ENCODE measurements at regions not wholly inside any gene's neighbourhood (a gene's known extent, or its start where the extent isn't known, plus 50 kb on each side); places are given as distances from the start of the nearest gene placed in this dataset.

DNA sequence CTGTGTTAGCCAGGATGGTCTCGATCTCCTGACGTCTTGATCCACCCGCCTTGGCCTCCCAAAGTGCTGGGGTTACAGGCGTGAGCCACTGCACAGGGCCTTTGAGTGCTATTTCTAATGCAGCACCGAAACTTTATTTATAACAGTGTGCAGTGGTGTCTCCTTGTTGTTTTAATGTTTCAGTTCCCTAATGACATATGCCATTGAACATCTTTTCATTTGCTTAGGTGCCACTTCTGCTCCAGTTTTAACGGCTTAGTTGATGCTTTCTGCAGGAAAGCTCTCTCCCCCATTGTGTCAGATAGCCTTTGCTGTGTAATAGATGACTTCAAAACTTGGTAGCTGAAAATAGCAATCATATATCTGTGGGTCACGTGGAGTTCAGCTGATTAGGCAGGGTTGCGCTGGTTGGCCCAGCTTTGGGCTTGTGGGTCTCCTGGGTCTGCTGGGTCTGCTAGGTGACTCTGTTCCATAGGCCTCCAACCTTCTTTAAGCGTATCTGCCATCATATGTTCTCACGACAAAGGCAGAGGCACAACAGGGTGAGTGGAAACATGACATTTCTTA lies 76.4 kb upstream of the SHISA3 start:
- DNase-seq (no peak), ATAC-seq (no peak)
- intact Hi-C loops (cut with micrococcal nuclease) = no loop called here

DNA sequence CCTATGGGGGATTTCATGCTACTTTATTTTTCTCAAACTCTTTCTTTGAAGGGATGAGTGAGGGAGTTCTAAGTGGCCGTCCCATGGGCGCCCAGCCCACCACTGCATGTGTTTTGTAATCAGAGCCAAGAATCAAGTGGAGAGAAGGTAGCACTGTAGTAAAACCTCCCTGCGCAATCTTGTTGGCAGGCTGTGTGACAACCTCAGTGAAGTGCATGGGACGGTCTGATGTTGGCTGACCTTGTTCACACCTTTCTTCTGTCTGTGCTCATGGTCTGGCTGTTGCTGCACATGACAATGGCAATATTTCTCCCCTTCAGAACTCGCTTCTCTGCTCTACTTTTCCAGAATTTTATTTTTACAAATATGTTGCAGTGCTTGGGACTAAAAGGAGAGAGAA lies 71.2 kb upstream of the SHISA3 start:
- DNase-seq (no peak), ATAC-seq (no peak)
- intact Hi-C loops (cut with micrococcal nuclease) = no loop called here

DNA sequence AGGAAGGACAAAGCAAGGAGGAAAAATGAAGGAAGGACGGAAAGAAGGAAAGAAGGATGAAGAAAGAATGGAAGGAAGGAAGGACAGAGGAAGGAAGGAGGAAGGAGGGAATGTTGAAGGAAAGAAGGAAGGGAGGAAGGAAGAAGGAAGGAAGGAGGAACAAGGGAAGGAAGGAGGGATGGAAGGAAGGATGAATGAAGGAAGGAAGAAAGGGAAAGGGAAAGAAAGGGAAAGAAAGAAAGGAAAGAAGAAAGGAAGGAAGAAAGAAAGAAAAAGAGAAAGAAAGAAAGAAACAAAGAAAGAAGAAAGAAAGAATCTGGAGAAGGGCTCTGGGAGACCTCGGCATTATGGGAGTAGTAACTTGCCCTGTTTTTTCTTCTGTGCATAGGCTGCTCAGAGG lies 70.8 kb upstream of the SHISA3 start:
- ATAC-seq = no peak
- intact Hi-C loops (cut with micrococcal nuclease) = no loop called here
- no peak for DNase-seq

DNA sequence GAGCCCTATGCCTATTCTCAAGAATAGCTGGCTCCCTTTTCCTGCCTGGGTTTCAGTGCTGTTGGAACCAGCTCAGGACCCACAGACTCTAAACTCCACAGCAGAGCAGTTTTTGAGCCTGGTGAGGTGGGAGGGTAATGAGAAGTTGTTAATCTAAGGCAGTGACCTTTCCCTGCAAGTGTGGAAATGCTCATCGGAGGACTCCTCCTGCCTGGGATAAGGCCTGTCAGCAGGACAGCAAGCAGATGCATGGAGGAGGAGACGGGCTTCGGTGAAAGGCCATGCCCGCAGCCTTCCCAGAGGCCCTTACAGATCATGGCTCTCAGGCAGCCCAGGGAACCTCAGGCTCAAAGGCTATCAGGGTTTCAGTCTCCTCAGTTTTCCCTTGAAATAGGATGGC lies 70.0 kb upstream of the SHISA3 start:
- ATAC-seq (peak; percentile 57), DNase-seq (peak; percentile 46)
- intact Hi-C loops (cut with micrococcal nuclease) = no loop called here

DNA sequence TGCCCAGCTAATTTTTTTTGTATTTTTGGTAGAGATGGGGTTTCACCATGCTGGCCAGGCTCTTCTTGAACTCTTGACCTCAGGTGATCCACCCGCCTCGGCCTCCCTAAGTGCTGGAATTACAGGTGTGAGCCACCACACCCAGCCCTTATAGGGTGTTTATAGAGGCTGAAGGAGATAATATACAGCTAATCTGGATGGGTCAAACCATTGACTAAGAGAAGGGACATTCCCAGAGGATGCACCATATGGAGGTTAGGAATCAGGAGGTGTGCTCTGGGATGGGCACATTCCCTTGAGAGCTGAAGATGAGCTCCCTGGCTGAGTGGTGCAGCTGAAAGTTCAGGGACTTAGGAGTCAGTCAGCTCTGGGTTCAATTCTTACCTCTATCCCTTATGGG lies 68.3 kb upstream of the SHISA3 start:
- intact Hi-C loops (cut with micrococcal nuclease) = no loop called here
- no peak for DNase-seq
- no peak for ATAC-seq

DNA sequence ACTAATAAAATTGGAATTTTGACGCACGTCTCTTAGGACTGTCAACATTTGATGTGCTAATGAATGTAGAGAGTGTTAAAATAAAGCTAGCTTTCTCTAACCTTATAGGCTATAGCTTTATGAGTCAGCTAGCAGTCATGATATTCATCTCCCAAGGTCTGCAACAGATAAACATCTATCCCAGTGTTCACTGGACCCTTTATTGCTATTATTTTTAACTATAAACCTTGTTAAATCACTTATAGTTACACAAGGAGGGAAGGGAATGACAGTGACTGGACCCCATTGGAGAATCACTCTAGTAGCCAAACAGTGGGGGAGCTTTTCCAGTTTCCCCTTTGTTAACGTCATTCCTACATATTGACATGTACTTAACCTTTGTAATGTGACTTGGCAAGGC lies 67.9 kb upstream of the SHISA3 start:
- intact Hi-C loops (cut with micrococcal nuclease) = no loop called here
- DNase-seq = no peak
- no peak for ATAC-seq

DNA sequence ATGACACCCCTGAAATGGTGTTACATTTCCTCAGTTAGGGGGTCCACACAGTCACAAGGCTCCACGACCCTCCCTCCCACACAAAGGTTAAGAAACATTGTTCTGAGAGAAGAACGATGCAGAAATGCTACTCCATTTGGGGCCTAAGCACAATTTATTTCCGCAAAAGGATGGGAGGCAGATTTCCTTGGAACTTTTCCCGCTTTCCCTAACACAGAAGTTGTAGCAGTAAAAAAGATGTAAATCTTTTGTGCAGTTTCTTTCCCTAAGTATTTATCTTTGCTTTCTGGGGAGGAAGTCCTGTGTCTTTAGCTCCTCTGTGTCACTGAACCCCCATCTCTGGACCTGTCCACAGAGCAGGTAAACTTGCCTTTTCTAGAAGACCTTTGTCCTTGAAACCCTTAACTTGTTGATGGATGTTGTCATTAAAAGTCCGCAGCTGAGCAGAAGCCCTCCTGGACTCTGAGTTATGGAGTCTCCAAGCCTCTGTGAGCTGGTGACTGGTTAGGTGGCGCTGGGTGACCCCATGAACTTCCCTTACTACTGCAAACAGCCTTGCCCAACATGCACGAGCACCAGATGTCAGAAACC lies 67.2 kb upstream of the SHISA3 start:
- intact Hi-C loops (cut with micrococcal nuclease) = no loop called here
- ATAC-seq (no peak), DNase-seq (no peak)

DNA sequence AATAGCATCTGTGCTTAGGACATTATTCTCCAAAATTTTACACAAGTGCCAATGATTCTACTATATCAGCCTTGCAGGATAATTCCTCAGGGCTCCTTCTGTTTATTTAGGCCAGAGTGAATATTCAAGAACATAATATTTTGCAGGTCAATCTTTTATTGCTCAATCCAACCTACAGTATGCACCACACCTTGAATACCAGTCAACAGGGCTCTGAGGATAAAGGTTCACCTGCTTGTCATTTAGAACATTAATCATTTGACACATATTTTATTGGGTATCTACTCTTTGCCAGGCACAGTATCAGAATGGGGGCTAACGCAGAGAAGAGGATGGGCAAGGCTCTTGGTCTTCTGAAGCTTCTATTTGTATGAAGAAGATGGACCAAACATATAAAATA lies 66.2 kb upstream of the SHISA3 start:
- no peak for ATAC-seq
- intact Hi-C loops (cut with micrococcal nuclease) = no loop called here
- DNase-seq = no peak

DNA sequence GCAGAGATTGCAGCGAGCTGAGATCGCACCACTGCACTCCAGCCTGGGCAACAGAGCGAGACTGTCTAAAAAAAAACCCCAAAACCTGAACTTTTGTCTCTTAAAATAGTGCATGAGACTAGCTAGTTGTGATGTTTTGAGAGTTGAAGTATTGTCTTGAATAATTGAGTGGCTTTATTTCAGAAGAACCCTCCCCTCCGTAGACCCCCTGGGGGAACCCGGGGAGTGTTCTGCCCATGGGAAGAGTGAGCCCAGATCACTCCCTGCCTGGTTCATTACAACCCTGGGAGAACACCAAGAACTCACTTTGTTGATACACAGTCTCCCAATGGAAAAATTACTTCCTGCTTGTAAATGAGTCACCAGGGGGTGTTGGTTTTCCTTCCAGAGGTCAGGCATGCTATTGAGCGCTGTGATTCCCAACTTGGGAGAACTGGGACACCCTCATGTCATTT lies 65.3 kb upstream of the SHISA3 start:
- peak; percentile 62 for DNase-seq

DNA sequence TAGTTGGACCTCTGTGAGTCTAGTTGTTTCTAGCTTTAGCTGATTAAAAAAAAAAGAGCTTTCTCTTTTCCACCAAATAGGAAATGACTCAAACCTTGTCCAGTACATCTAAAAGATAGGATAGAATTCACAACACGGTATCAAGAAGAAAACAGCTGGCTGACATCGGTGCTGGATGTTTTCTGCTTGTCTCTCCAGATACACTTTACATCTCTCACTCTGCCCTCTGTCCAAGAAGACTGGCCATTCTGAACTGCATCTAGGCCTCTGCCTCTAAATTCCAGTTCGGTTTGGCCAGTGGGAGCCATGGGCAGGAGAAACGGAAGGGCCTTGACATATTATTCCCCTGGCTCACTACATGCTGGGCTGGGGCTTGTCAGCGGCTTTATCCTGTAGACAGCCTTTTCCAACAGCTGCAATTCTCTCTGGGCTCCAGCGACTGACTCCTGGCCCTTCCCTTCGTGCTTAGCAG lies 57.3 kb upstream of the SHISA3 start:
- ATAC-seq (peak; percentile 96), DNase-seq (peak; percentile 71)
- intact Hi-C loops (cut with micrococcal nuclease) = no loop called here

More for the DNA sequence above, 65.3 kb upstream of the SHISA3 start:
- intact Hi-C loops (cut with micrococcal nuclease) = no loop called here
- ATAC-seq = peak; percentile 97

DNA sequence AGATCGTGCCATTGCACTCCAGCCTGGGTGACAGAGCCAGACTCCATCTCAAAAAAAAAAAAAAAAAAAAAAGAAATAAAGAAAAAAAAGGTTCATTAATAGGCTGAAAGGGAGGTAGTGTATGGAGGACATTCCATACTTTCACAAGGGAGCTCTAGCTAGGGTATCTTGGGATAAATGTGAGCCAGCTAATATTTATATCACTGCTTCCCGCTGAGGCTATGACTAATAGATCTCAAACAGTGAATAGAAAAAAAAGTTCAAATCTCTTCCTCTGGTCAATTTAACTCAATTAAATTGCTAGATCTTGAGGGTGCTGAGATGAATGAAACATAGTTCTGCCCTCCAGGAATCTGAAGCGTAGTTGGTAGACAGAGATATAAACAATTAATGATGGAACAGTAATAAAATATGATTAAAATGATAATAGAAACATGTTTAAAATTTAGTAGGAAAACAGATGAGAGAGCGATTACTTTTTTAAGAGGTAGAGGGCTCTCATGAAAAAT lies 55.7 kb upstream of the SHISA3 start:
- intact Hi-C loops (cut with micrococcal nuclease) = no loop called here
- DNase-seq (no peak), ATAC-seq (peak; percentile 16)

DNA sequence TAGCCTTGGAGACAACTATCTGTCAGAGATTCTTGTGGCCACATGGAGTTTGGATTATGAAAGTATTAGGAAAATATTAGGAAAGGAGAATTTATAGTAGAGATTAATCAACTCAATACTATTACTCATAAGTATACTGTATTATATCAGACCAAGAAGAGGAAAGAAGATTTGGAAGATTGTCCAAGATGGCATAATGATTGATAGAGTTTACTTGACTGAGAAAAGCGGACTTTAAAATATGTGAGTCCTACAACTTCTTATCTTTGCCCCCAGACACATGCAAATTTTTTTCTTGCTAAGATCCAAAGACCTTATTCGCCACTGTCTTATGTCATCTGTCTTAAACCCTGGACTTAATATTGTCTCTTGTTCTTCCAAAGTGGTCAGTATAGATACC lies 54.8 kb upstream of the SHISA3 start:
- intact Hi-C loops (cut with micrococcal nuclease) = no loop called here
- ATAC-seq = no peak
- no peak for DNase-seq

DNA sequence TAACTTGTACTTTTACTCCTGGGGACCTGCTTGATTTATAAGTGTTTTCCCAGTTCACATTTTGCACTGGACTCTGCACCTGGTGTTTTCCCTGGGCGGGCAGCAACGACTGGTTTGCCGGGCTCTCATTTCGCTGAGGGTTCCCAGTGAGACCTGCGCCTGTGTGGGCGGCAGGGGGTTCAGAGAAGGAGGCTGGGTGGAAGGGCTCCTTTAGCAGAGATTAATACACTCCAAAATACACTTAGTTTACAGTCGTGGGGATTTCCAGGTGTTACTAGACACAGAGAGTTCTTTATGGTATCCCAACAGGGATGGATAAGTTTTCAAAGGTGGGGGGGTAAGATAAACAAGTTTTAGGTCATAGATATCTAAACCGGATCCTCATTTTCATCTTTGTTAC lies 53.0 kb upstream of the SHISA3 start:
- ATAC-seq (no peak), DNase-seq (no peak)
- intact Hi-C loops (cut with micrococcal nuclease) = no loop called here

DNA sequence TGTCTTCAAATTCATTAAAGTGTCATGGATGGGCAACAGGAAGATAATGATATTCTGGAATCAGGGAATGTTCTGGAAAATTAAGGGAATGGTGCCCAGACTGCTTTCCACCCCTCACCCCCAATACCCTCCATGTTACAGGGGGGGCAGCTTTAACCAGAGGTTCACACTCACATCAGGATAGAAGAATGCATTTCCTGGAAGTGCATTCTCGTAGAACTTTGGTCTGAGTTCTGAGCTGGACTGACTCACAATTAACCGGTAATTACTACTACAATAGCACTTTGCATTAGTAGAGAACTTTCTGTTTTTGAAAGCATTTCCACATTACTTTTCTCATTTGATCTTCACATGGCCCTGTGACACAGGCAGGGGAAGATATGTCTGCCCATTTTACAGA lies 52.5 kb upstream of the SHISA3 start:
- ATAC-seq = no peak
- DNase-seq = no peak
- intact Hi-C loops (cut with micrococcal nuclease) = no loop called here

DNA sequence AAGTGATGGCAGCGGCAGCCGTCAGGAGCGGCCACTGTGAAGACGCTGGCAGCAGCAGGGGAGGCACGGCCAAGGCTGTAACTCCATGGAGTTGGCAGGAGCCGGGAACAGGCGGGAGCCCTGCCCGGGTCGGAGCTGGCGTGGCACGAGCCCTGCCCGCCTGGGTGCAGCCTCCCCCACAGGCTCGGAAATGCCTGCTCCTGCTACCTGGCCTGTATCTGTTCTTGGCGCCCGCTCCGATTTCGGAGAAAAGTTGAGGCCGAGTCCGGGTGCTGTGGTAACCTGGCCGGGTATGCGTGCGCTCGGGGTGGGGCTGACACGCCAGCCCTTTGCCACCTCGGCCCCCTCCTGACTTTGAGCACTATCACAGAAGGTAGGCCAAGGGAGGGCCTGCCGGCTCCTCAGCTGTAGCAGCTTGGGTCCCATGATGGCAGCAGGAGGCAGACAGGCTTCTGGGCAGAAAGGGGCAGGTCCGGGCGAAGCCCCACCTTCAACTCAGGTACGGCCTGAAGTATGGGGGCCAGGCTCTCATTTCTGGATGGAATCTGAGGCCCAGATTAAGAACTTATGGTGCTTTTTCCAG lies 51.2 kb upstream of the SHISA3 start:
- ATAC-seq = no peak
- intact Hi-C loops (cut with micrococcal nuclease) = no loop called here
- no peak for DNase-seq

DNA sequence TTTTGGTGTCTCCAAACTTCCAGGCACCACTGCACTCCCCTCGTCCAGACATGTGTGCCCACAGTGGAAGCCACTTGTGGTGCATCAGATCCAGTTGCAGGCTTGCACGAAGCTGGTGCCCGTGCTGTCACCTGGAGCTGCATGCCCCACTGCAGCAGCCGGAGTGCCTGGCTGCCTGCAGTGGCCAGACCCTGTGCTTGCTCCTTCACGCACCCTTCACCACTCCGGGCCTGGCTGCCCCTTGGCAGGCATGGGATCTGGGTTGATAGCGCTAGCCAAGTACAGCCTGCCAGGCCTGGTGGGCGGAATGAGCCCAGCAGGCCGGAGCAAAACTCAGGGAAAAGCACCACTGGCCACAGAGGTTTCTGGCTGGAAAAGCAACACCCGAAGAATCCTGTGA lies 50.2 kb upstream of the SHISA3 start:
- intact Hi-C loops (cut with micrococcal nuclease) = no loop called here
- ATAC-seq = no peak
- no peak for DNase-seq
